K562 (cell line): ENCODE measurements at regions not wholly inside any gene's neighbourhood (a gene's known extent, or its start where the extent isn't known, plus 50 kb on each side); places are given as distances from the start of the nearest gene placed in this dataset.
"Not testable (repeated sequence)": the region's sequence is repeated elsewhere in the genome, so short reads cannot be mapped to it uniquely, and the experiment has no call there.

Experiments
- ATAC-seq: fragments of 200-7000 bp; cut with Tn5 transposase; 3 replicates; pipeline ENCODE4 v1.9.1; 2020; ENCODE audit warnings: moderate library complexity
- BruUV-seq: library from RNA; stranded (reverse); fragments of 400-500 nt; replicated peaks from 2 replicates; lab custom pipeline; 2021; lab: Mats Ljungman, UMichigan
- CTCF ChIA-PET: fragments of 300-600 bp; formaldehyde crosslinking; extraction: SDS; loops from one replicate; lab custom pipeline; 2021; ENCODE audit warnings: low intra/inter-chr PET ratio; lab: Yijun Ruan, JAX
- POLR2A ChIA-PET: fragments of 300-600, 350-650 bp; sonication (Branson Sonifier 250); formaldehyde crosslinking; extraction: SDS; loops from one replicate; lab custom pipeline; 2021; ENCODE audit warnings: antibody characterized with exemption, inconsistent platforms; lab: Yijun Ruan, JAX
- DNase-seq, 4 experiments: peaks; one replicate each; pipeline versions ENCODE4 v3.0.0 to v3.0.0-alpha.2; 2011 to 2018; ENCODE audit warnings: low spot score in 3 of 4, mixed read lengths in 3 of 4; ENCODE audit errors: extremely low read depth in 1 of 4
- FAIRE-seq: peaks from 2 replicates; lab custom pipeline; 2011; peaks lifted over from hg19 to GRCh38; lab: Jason Lieb, UNC
- H2AFZ ChIP-seq: 2 replicates; pipeline ENCODE4 v1.6.0; 2011; ENCODE audit warnings: low read depth, low read length, control low read depth, inconsistent platforms
- H3K27ac ChIP-seq: fragments of 200-600 bp; 3 replicates; pipeline ENCODE4 v1.8.0; 2011; ENCODE audit warnings: low read depth, mild to moderate bottlenecking, control low read depth, inconsistent platforms, low read length, moderate library complexity, mixed read lengths; ENCODE audit errors: extremely low read depth
- H3K27me3 ChIP-seq, 2 experiments: fragments of 300-600 bp in 1 of 2; 2 replicates in 1 of 2; 3 replicates in 1 of 2; pipeline versions ENCODE4 v1.6.0 to v1.8.0; 2011; ENCODE audit warnings: inconsistent platforms in 2 of 2, low read length in 2 of 2, mild to moderate bottlenecking in 1 of 2, mixed read lengths in 1 of 2, moderate library complexity in 1 of 2; ENCODE audit not compliant: control insufficient read depth in 2 of 2, insufficient read depth in 2 of 2
- H3K36me3 ChIP-seq: fragments of 300-600 bp; 3 replicates; pipeline ENCODE4 v1.8.0; 2011; ENCODE audit warnings: mild to moderate bottlenecking, low read length, inconsistent platforms; ENCODE audit not compliant: control insufficient read depth, insufficient read depth
- H3K4me1 ChIP-seq, 2 experiments: fragments of 200-600 bp in 1 of 2; replicated peaks in 1 of 2; 2 replicates in 1 of 2; 3 replicates in 1 of 2; pipeline versions ENCODE4 v1.5.1 to v1.8.0; 2011; ENCODE audit warnings: inconsistent platforms in 2 of 2, low read length in 2 of 2, mild to moderate bottlenecking in 1 of 2, mixed read lengths in 1 of 2, moderate library complexity in 1 of 2; ENCODE audit not compliant: control insufficient read depth in 2 of 2, insufficient read depth in 2 of 2
- H3K4me2 ChIP-seq: 2 replicates; pipeline ENCODE4 v1.6.1; 2011; ENCODE audit warnings: low read length, control low read depth, inconsistent platforms, mixed read lengths; ENCODE audit not compliant: insufficient read depth
- H3K4me3 ChIP-seq: fragments of 200-600 bp; sonication (generic), shearing (Covaris generic); 2 replicates; pipeline ENCODE4 v1.5.1; 2016; ENCODE audit warnings: control low read depth, inconsistent platforms
- H3K79me2 ChIP-seq: fragments of 200-600 bp; 3 replicates; pipeline ENCODE4 v1.8.0; 2011; ENCODE audit warnings: low read length, inconsistent platforms; ENCODE audit not compliant: control insufficient read depth, insufficient read depth
- H3K9ac ChIP-seq, 2 experiments: 2 replicates each; pipeline versions ENCODE4 v1.6.0 to v1.6.1; 2011; ENCODE audit warnings: low read depth in 2 of 2, low read length in 2 of 2, control low read depth in 1 of 2, inconsistent platforms in 1 of 2, mild to moderate bottlenecking in 1 of 2, mixed read lengths in 1 of 2; ENCODE audit not compliant: insufficient read depth in 1 of 2
- H3K9me1 ChIP-seq: one replicate; pipeline ENCODE4 v1.6.0; 2011; ENCODE audit warnings: inconsistent platforms, mild to moderate bottlenecking, low read length, moderate library complexity; ENCODE audit not compliant: control insufficient read depth, insufficient read depth
- H3K9me3 ChIP-seq: replicated peaks from 2 replicates; pipeline ENCODE4 v1.5.1; 2011; ENCODE audit warnings: low read depth, low read length, inconsistent platforms; ENCODE audit not compliant: control insufficient read depth, insufficient read depth
- H4K20me1 ChIP-seq: replicated peaks from 2 replicates; pipeline ENCODE4 v1.6.1; 2011; ENCODE audit warnings: low read length, inconsistent platforms, mixed read lengths; ENCODE audit not compliant: control insufficient read depth, insufficient read depth
- ELF1 ChIP-seq: fragments of 200-800 bp; sonication (Bioruptor generic); IDR thresholded peaks from 2 replicates; pipeline ENCODE4 v1.6.1; 2016; ENCODE audit warnings: missing genetic modification characterization, missing compliant biosample characterization
- NCOA4 ChIP-seq: fragments of 450-650 bp; IDR thresholded peaks from 2 replicates; pipeline ENCODE4 v1.6.1; 2018; ENCODE audit warnings: mild to moderate bottlenecking; ENCODE audit not compliant: partially characterized antibody
- PKNOX1 ChIP-seq: fragments of 450-650 bp; IDR thresholded peaks from 2 replicates; pipeline ENCODE4 v1.6.1; 2016
- PML ChIP-seq: IDR thresholded peaks from 2 replicates; pipeline ENCODE4 v1.6.1; 2012; ENCODE audit warnings: low read length, inconsistent platforms
- PTTG1 ChIP-seq: fragments of 450-650 bp; IDR thresholded peaks from 2 replicates; pipeline ENCODE4 v1.6.1; 2016; ENCODE audit warnings: low read depth, mild to moderate bottlenecking, missing genetic modification characterization, missing compliant biosample characterization
- RBFOX2 ChIP-seq: fragments of 200-400 bp; formaldehyde crosslinking; IDR thresholded peaks from 2 replicates; pipeline ENCODE4 v1.6.1; 2017; ENCODE audit warnings: low read depth, mild to moderate bottlenecking, low read length, moderate library complexity
- TBL1XR1 ChIP-seq, 2 experiments: IDR thresholded peaks; 2 replicates each; pipeline ENCODE4 v1.6.1; 2012; ENCODE audit warnings: improper control_type of control experiment in 2 of 2, low read length in 2 of 2, mild to moderate bottlenecking in 1 of 2
- TFAP4 ChIP-seq: sonication (generic); formaldehyde crosslinking; IDR thresholded peaks from 2 replicates; pipeline ENCODE4 v1.8.0; 2022; ENCODE audit warnings: missing genetic modification reagents, mild to moderate bottlenecking, moderate library complexity, borderline replicate concordance
- ZNF280B ChIP-seq: fragments of 250-450 bp; sonication (Bioruptor Pico); IDR thresholded peaks from 2 replicates; pipeline ENCODE4 v1.5.1; 2021; ENCODE audit warnings: mild to moderate bottlenecking
- WGBS: fragments of 100-300 bp; shearing (Covaris generic); methylation state at CpG from one replicate; pipeline ENCODE4 v1.1.6; 2016; ENCODE audit warnings: low coverage, mixed read lengths; ENCODE audit not compliant: insufficient coverage; ENCODE audit errors: missing lambda C conversion rate; 5-methylcytosine and 5-hydroxymethylcytosine counted together
- in situ Hi-C: fragments of 300-500 bp; cut with MboI; formaldehyde crosslinking; loops from 4 replicates; pipeline ENCODE4 v1.15.0; 2018; ENCODE audit warnings: inconsistent platforms, mixed read lengths
- intact Hi-C: fragments of 100-400 bp; cut with micrococcal nuclease; formaldehyde crosslinking; loops from 2 replicates; pipeline ENCODE4 v1.14.2; 2022

GRCh38 chr5:102688581-102689342, 66.3 kb upstream of the PAM start:
- H2AFZ ChIP-seq, H3K79me2 ChIP-seq, H3K27me3 ChIP-seq, DNase-seq, H3K36me3 ChIP-seq, H3K4me2 ChIP-seq, FAIRE-seq, H3K27ac ChIP-seq, H3K4me3 ChIP-seq, in situ Hi-C loops, CTCF ChIA-PET, POLR2A ChIA-PET, H3K9ac ChIP-seq, BruUV-seq, H3K4me1 ChIP-seq, H3K9me1 ChIP-seq, ATAC-seq, H4K20me1 ChIP-seq, H3K9me3 ChIP-seq: not testable (repeated sequence)
- WGBS, result 0% methylated on average over 13 of the region's 14 CpGs
- intact Hi-C loops, result loop anchor here (10.0 kb wide), 1 partner anchor 786 kb away; no protein-coding TSS in a partner anchor

GRCh38 chr5:102690910-102691309, 64.2 kb upstream of the PAM start:
- Histone ChIP-seq H3K9me3 (no peaks in the 10 kb centered on the region), H3K4me2 (no peak overlapping the region), H4K20me1 (no peaks in the 10 kb centered on the region), H2AFZ (no peak overlapping the region), H3K9ac (no peak overlapping the region), H3K4me1 (no peaks in the 10 kb centered on the region), H3K9me1 (no peaks in the 10 kb centered on the region), H3K4me3 (no peak overlapping the region), H3K27me3 (peaks cover 0 to 7% of the 10 kb centered on the region in 2 experiments; a peak in 1 of 5 replicates), H3K36me3 (no peaks in the 10 kb centered on the region), H3K79me2 (no peaks in the 10 kb centered on the region), H3K27ac (no peak overlapping the region)
- DNase-seq (no peak), ATAC-seq (no peak), FAIRE-seq (no peak)
- TF ChIP-seq PTTG1 (no peak), ELF1 (tag) (no peak), ZNF280B (no peak), TBL1XR1 (IDR thresholded peaks at IDR 0.05; ENCODE audit: low read length in 2 of 2) (no peak), PML (no peak), RBFOX2 (no peak), TFAP4 (CRISPR knock-in tag) (no peak), PKNOX1 (no peak), NCOA4 (no peak)
- in situ Hi-C loops, result no loop called here
- BruUV-seq, result no TSS peak
- 0% methylated on average over 2 of the region's 2 CpGs for WGBS
- POLR2A ChIA-PET, result no interaction called here
- CTCF ChIA-PET, result no interaction called here
- intact Hi-C loops, result no loop called here
